ENCODE measurements at regions not wholly inside any gene's neighbourhood (a gene's known extent, or its start where the extent isn't known, plus 50 kb on each side); places are given as distances from the start of the nearest gene placed in this dataset.

- Histone ChIP-seq H3K4me1 (no peaks in the 10 kb centered on the region), H3K27me3 (no peaks in the 10 kb centered on the region), H3K36me3 (no peaks in the 10 kb centered on the region), H3K9me3 (no peaks in the 10 kb centered on the region), H3K4me3 (replicated peaks in 1 of 3) (no peak overlapping the region), H3K27ac (no peak overlapping the region)
- WGBS, 2 donors = 87 to 88% methylated on average over 2 of the region's 2 CpGs
- no peak for DNase-seq
- intact Hi-C loops (cut with DNase I) = loop anchor here (10.0 kb wide), 1 partner anchor 269 kb away; no protein-coding TSS in a partner anchor
- no peak for TF ChIP-seq POLR2A (IDR thresholded peaks at IDR 0.05)
- TF ChIP-seq, protein P1, sequence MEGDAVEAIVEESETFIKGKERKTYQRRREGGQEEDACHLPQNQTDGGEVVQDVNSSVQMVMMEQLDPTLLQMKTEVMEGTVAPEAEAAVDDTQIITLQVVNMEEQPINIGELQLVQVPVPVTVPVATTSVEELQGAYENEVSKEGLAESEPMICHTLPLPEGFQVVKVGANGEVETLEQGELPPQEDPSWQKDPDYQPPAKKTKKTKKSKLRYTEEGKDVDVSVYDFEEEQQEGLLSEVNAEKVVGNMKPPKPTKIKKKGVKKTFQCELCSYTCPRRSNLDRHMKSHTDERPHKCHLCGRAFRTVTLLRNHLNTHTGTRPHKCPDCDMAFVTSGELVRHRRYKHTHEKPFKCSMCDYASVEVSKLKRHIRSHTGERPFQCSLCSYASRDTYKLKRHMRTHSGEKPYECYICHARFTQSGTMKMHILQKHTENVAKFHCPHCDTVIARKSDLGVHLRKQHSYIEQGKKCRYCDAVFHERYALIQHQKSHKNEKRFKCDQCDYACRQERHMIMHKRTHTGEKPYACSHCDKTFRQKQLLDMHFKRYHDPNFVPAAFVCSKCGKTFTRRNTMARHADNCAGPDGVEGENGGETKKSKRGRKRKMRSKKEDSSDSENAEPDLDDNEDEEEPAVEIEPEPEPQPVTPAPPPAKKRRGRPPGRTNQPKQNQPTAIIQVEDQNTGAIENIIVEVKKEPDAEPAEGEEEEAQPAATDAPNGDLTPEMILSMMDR (IDR thresholded peaks at IDR 0.05) = no peak
These were observed 291.7 kb upstream of the ROPN1 start for GRCh38 chr3:124283652-124284023.

DNA sequence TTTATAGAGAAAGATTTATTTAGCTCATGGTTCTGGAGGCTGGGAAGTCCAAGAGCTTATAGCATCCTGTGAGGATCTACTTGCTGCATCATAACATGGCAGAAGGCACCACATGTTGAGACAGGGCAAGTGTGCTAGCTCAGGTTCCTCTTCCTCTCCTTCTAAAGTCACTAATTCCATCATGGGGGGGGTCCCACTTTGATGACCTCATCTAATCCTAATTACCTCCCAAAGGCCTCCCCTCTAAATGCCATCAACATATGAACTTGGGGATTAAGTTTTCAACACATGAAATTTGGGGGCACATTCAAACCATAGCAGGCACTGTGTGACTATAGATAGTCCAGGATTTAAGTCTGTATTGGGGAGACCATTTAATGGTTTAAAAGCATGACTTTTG, 297.1 kb upstream of the ROPN1 start:
- TF ChIP-seq, protein P1 (IDR thresholded peaks at IDR 0.05) = no peak
- TF ChIP-seq POLR2A (IDR thresholded peaks at IDR 0.05) = no peak
- no peaks in the 10 kb centered on the region for H3K36me3 ChIP-seq
- no peak overlapping the region for H3K4me3 ChIP-seq (replicated peaks in 1 of 3)
- H3K27ac ChIP-seq = no peak overlapping the region
- H3K9me3 ChIP-seq = no peaks in the 10 kb centered on the region
- no peaks in the 10 kb centered on the region for H3K27me3 ChIP-seq
- H3K4me1 ChIP-seq = no peaks in the 10 kb centered on the region
- no peak for DNase-seq
- intact Hi-C loops (cut with DNase I) = loop anchor here (10.0 kb wide), 1 partner anchor 274 kb away; no protein-coding TSS in a partner anchor

GRCh38 chr3:124291008-124291407, 299.1 kb upstream of the ROPN1 start:
- no peak for DNase-seq
- TF ChIP-seq, protein P1 (IDR thresholded peaks at IDR 0.05) = no peak
- TF ChIP-seq POLR2A (IDR thresholded peaks at IDR 0.05) = no peak
- H3K4me3 ChIP-seq (replicated peaks in 1 of 3) = no peak overlapping the region
- no peak overlapping the region for H3K27ac ChIP-seq
- H3K4me1 ChIP-seq = no peaks in the 10 kb centered on the region
- 79 to 87% methylated on average over 2 of the region's 2 CpGs for WGBS, 2 donors
- no peaks in the 10 kb centered on the region for H3K36me3 ChIP-seq
- H3K9me3 ChIP-seq = no peaks in the 10 kb centered on the region
- H3K27me3 ChIP-seq = no peaks in the 10 kb centered on the region
- intact Hi-C loops (cut with DNase I) = no loop called here

- Histone ChIP-seq H3K9me3 (no peaks in the 10 kb centered on the region), H3K27me3 (no peaks in the 10 kb centered on the region), H3K36me3 (no peaks in the 10 kb centered on the region), H3K4me1 (peaks cover 0 to 1% of the 10 kb centered on the region in 2 donors), H3K4me3 (replicated peaks in 1 of 3) (no peak overlapping the region), H3K27ac (no peak overlapping the region)
- WGBS, 2 donors = 87 to 88% methylated on average over 4 of the region's 4 CpGs
- no peak for TF ChIP-seq POLR2A (IDR thresholded peaks at IDR 0.05)
- TF ChIP-seq, protein P1 (IDR thresholded peaks at IDR 0.05) = no peak
- DNase-seq = no peak
- intact Hi-C loops (cut with DNase I) = no loop called here
These were observed 300.4 kb upstream of the ROPN1 start for GRCh38 chr3:124292329-124292728.

DNA sequence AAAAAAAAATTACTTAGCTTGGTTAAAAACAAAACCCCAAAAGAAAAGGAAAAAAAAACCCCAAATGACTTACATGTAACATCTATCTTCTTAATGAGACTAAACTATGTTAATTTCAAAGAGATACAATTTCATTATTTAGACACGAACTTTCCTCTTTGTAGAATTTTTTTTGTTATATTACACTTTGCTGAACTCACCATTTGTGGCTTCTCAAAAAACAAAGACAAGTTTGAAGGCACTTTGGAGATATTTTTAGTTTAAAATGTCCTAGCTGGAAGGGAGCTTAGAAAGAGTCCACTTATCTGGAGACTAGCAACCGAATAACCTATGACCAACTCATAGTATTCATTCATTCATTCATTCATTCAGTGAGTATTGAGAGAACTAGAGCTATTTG, 301.7 kb upstream of the ROPN1 start:
- H3K4me1 ChIP-seq = peaks cover 0 to 13% of the 10 kb centered on the region in 2 donors
- no peak overlapping the region for H3K4me3 ChIP-seq (replicated peaks in 1 of 3)
- WGBS, 2 donors = 69 to 80% methylated on average over 2 of the region's 2 CpGs
- no peaks in the 10 kb centered on the region for H3K27me3 ChIP-seq
- DNase-seq = no peak
- intact Hi-C loops (cut with DNase I) = no loop called here
- no peaks in the 10 kb centered on the region for H3K36me3 ChIP-seq
- H3K9me3 ChIP-seq = no peaks in the 10 kb centered on the region
- H3K27ac ChIP-seq = no peak overlapping the region
- TF ChIP-seq, protein P1 (IDR thresholded peaks at IDR 0.05) = no peak
- no peak for TF ChIP-seq POLR2A (IDR thresholded peaks at IDR 0.05)

Data from thyroid gland (tissue), 4 donors.